Putamen (tissue), 1 donor: ENCODE measurements at regions not wholly inside any gene's neighbourhood (a gene's known extent, or its start where the extent isn't known, plus 50 kb on each side); places are given as distances from the start of the nearest gene placed in this dataset.
"Not testable (repeated sequence)": the region's sequence is repeated elsewhere in the genome, so short reads cannot be mapped to it uniquely, and the experiment has no call there.

Experiments
- DNase-seq: peaks from one replicate; pipeline ENCODE4 v3.0.0-alpha.2; 2016; ENCODE audit warnings: low spot score

DNA sequence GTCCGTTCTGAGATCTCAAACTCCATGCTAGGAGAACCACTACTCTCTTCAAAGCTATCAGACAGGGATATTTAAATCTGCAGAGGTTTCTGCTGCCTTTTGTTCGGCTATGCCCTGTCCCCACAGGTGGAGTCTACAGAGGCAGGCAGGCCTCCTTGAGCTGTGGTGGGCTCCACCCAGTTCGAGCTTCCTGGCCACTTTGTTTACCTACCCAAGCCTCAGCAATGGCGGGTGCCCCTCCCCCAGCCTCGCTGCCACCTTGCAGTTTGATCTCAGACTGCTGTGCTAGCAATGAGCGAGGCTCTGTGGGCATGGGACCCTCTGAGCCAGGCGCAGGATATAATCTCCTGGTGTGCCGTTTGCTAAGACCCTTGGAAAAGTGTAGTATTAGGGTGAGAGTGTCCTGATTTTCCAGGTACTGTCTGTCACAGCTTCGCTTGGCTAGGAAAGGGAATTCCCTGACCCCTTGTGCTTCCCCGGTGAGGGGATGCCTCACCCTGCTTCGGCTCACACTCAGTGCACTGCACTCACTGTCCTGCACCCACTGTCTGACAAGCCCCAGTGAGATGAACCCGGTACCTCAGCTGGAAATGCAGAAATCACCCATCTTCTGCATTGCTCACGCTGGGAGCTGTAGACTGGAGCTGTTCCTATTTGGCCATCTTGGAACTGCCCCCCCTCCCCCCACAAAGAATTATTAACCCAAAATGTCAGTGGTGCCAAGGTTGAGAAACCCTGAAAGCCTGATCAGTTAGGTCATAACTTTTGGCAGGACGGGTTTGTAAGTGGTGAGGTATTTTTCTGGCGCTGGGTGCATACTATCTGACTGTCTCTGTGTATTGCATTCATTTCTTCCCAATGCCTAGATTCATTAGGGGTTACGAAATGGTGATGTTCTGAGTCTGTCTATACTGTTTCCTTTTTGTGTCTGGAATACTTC, 181.4 kb downstream of the TEX29 start:
- DNase-seq, result not testable (repeated sequence)

DNA sequence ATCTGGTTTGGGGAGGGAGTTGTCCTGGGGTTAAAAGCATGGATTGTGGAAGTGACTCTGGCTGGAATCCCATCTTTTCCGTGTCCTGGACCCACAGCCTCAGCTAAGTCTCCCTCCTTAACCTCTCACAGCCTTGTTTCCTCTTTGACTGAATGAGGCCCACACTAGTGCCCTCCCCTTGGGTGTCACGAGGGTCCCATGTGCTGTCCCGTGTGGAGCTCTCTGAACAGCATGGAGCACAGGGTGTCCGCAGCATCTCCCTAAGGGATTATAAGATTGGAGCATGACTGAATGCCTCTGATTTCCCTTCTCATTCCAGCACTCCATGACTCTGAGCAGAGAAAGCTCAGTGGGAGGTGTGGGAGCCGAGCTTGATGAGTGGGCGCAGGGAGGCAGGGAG, 182.5 kb downstream of the TEX29 start:
- DNase-seq, result no peak

DNA sequence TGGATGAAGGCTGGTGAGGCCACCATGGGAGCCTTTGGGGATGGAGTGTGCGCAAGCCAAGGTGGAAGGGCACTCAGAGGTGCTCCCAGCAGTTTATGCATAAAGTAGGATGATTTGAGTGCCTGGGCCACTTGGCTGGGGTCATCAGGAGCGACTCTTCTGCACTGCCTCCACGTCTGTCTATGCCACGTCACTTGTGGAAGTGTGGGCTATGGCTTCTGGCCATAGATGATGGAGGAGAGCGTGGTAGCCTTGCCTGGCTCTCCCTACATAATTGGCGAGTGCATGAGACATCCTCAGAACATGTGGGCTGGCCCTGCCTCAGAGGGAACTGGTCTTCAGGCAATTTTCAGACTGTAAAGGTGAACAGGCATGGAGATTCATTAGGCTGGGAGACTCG, 182.9 kb downstream of the TEX29 start:
- DNase-seq, result no peak

DNA sequence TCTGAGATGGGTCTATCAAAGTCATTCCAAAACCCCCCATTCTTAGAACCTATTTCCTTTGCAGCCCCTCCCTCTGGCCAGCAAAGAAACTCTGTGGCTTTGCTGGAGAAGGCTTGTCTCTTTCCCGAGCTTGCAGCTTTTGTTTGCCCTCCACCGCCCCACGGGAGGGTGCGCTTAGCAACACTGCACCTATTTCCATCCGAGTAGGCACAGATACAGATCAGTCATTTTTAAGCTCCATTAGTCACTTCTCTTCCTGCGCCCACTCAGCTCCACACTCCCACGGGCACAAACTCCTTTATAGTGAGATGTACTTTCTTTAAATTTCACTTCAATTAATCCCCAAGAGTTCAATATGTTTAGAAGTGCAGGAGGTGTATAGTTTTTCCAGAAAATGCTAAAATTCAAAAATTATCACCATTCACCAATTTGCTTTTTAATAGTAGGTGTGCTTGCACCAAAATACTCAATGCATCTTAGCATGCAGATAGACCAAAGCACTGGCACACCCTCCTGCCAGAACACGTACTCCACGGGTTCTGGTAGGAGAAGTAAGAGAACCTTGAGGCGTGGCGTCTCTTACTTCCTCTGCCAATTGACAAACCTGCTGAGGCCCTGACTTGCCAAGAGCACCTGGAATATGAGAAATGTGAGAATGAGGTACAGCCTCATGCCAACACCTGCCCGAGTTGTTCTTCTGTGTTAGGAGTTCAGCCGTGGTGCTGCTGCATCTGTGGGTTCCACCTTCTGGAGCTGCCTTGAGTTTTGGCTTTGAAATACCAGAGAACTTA, 183.7 kb downstream of the TEX29 start:
- DNase-seq, result peak; percentile 84

DNA sequence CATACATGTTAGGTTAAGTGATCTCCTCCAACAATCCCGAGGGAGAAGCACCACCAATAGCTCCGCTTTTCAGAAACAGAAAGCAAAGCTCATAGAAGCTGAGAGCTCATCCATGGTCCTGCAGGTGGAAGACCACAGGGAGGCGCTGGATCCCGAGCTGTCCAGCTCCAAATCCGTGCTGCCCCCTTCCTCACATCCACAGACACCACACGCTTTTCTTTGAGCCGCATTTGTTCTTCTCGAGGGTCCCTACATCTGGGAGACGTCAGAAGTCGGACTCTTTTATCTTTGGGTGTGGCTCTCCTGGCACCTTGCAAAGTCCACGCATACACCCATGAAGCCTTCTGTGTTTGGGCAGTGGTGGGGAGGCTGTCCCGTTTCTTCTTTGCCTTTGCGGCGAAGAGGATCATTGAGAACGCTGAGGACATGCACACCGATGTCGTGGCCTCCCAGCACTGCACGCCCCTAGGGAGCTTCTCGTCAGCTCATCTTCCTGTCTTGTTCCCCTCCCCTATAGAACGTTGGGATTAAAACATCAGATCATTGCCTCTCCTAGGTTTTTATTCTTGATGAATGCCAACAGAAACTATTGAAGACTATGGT, 184.8 kb downstream of the TEX29 start:
- DNase-seq, result no peak

DNA sequence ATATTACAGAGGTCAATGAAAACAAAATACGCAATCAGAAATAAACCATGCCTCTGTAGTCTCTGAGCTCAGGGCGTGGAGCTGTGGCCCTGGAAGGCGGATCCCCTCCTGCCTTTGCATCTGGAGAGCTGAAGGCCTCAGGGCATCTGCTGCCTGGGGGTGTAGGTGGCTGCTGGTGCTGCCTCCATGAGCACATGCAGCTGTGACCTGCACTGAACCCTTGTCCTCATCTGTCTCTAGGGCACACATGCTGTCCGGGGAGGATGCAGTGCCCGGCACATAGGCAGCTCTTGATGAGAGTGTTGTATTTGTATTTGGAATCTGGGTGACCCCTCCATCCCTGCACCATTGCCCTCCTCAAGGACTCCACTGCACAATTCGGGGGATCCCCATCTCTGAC, 185.7 kb downstream of the TEX29 start:
- DNase-seq, result no peak

DNA sequence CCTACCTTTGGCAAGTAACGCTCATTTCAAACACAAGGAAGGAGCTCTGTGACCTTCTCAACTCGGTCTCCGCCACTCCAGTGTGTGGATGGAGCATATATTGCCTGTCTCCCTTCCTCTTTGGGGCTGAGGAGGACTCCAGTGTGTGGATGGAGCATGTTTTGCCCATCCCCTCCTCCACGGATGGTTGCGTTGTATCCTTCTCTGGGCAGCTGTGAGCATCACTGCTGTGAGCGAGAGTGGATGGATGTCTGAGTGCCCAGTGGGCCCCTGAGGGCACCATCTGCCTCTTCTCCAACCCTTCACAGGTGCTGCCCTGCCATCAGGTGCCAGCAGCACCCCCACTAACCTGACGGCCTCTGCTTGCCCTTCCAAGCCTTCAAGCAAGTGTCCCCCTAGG, 186.2 kb downstream of the TEX29 start:
- no peak for DNase-seq

DNA sequence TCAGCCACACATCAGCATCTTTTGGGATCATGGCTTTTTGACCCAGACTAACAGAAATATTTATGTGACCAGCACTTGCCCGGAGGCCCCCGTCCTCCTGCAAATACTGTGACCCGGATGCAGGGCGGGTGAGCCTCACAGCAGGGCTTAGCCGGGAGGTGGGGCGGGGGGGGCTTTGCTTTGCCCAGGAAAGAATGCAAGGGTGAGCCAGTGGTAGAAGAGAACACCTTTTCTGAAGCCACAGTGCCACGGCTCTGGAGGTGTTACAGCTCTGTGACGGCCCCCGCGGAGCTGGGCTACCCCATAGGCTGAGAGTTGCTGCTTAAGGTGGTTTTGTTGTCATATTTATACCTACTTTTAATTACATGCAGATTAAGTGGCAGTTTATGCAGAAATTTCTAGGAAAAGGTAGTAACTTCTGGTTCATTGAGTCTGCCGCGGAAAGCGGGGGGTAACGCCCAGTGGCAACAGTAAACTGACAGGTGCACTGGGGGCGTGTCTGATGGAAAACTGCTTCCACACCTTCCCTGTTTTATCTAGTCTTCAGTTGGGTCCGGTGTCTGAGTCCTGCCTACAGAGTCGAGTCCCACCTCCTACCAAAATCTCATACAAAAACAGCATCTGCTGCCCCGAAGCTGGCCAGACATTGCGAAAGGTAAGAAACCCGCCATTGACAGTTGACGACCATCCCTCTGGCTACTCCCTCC, 187.9 kb downstream of the TEX29 start:
- no peak for DNase-seq

DNA sequence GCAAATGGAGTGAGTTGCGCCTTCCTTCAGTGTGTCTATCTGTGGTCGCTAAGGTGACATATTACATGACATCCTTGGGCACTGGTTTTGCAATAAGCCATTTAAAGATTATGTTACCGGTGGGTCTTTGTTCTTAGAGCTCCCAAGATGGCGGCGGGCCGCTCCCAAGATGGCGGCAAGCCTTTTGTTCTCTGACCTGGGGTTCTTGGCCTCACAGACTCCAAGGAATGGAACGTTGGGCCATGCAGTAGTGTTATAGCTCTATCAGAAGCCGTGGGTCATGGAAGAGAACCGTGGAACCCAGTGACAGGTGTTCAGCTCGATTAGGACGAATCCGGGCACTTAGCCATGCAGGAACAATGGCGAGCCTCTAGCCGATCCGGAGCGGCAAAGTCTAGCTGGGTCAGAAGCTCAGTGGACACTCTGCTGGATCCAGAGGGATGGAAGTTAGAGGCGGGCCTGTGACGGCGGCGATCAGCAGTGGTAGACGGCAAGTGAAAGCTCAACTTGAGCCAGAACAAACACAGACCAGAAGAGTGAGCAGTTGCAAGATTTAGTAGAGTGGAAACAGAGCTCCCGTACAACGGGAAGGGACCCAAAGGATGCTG, 188.6 kb downstream of the TEX29 start:
- no peak for DNase-seq

DNA sequence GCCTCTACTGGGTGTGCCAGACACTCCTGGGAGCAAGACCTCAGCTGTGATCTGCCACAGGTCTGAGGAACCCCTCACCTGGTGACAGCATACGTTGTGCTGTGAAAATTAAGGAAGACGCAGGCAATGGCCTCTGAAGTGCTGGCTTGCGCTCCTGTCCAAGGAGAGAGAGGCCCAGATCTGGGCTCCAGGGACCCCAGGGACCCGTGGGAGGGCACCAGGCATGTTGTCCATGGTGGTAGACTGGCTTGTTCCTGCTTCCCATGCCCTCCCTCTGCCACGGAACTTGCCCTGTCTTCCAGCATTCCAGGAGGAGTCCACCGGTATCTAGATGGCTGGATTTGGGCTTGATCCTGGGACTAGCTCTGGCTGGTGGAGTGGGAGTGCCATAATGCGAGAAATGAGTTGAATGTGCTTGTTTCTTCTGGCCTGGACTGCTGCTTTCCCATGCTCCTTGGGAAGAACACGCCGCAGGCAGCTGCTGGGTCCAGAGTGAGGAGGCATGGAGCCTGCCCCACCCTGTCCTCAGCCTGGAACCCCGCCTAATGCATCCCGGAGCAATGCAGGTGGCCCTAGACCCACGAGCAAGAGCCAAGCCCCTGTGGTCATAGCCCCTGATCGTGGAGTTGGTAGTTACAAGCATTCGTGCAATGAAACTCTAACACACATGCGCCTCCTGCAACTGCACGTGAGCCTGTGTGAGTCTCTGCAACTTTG, 190.2 kb downstream of the TEX29 start:
- DNase-seq, result no peak

DNA sequence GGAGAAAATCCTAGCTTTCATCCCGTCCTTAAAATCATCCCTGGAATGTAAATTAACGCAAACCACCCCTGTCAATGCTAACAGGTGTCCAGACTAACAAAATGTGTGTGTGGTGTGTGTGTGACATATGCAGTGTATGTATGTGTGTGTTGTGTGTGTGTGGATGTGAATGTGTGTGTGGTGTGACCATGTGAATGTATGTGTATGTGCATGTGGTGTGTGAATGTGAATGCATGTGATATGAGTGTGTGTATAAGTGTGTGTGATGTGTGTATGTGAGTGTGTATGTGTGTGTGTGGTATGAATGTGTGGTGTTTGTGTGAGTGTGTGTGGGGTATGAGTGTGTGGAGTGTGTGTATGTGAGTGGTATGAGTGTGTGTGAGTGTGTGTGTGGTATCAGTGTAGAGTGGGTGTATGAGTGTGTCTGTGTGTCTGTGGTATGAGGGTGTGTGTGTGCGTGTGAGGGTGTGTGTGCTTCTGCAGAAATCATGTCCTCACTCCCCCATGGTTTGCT, 190.8 kb downstream of the TEX29 start:
- DNase-seq, result no peak

DNA sequence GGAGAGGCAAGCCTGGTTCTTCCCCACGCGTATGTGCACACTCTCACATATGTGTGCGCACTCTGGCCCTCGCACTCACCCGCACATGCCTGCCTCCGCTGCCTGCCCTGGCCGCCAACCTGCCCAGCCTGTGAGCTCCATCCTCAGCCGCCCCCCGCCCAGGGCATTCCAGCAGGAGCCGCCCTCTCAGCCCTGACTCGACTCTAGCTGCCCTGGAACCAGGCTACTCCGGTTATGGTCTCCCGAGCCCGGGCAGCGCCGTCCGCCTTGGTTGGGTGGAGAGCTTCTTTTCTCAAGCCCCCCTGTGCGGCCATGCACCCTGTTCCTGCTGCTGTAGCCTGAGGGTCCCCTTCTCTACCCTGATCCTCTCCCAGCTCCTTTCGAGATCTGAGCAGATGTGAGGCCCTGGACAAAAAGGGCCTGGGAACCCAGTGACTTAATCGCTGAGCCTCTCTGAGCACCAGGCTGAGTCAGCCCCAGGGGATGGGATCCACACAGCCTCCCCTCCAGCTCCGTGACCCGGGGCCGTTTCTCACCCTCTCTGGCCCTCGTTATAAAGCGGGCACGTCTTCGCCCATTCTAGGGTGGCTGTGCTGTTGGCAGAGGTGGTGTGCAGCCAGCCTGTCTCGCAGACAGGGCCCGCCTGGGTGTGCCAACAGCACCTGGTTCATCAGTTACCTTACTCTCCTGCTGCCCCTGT, 191.5 kb downstream of the TEX29 start:
- no peak for DNase-seq

DNA sequence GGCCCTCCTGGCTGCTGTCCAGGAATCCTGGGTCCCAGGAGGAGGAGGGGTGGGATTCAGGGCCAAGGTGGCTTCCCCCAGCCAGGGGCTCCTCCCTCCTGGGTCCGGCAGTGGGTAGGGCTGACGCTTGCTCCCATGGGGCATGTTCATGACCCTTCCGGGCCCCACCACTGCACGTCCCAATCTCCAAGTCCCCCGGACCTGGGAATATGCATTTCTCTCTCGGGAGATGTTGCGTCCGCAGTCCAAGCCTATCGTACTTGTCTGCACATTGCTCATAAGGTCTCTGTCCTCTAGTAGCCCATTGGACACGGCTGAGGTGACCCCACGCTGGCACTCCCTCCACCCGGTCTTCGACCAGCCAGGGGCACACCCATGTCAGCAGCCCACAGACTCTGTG, 192.3 kb downstream of the TEX29 start:
- no peak for DNase-seq

DNA sequence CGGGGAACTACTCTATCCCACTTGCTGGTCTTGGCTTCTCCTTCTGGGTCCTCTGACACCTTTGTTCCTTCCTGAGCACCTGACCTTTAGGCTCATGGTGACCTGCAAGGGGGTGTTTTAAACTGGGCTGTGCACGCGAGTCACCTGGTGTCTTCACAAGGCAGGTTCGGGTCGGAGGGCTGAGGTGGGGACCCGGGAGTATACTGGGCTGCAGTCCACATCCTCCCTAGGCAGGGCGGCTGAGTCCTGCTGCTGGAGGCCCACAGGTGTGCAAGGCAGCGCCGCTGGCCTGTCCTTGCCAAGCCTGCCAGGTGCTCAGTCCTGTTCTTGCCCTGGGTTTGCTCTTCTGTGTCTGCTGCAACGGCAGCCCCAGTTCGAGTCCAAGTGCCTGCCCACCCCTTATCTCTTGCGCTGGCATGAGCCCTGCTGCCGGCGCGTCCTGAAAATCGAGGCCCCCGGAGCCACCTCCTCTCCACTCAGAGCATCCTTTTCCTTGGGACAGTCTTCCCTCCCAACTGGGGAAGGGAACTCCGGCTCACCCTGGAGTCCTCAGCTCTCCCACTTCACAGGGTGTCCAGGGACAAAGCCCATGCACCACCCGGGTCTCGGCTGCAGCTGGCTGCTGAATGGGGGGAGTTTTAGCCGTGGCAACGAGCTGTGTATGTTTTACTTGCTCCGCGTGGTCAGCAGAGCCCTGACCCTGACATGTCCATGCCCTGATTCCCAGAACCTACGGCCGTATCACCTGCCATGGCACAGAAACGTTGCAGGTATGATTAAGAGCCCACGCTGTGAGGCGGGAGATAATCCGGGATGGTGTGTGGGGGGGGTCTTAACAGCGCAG, 193.5 kb downstream of the TEX29 start:
- no peak for DNase-seq

DNA sequence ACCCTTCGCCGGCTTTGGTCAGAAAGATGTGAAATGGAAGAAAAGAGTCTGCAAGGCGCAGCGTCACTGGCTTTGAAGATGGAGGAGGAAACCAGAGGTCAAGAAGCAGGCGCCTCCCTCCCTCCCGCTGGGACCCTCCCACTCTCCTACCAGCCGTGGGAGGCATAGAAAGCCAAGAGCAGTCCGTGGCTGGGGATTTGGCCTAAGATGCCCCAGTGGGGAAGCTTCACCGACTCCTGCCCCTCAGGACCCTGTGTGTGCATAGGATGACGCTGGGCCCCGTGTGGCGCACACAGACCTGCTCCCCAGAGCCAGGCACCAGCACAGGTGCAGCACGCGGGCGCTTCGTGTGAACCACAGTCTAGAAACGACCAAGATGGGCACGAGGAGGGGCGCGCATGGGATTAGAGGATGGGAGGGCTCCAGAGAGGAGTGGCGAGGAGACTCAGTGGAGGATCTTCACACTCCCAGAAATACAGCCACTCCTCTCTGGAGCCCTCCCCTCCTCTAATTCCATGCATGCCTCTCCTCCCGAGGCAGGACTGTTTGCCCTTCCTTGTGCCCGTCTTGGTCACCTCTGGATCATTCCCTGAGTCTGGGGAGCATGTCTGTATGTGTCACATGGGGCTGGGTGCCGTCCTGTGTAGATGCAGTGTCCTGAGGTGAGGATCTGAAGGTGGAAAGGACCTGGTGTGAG, 194.3 kb downstream of the TEX29 start:
- no peak for DNase-seq

DNA sequence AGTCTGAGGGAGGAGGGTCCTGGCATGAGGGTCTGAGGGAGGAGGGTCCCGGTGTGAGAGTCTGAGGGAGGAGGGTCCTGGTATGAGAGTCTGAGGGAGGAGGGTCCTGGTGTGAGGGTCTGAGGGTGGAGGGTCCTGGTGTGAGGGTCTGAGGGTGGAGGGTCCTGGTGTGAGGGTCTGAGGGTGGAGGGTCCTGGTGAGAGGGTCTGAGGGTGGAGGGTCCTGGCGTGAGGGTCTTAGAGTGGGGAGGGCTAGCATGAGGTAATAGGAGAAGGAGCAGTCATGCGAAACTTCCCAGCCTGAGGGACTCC, 194.8 kb downstream of the TEX29 start:
- no peak for DNase-seq

DNA sequence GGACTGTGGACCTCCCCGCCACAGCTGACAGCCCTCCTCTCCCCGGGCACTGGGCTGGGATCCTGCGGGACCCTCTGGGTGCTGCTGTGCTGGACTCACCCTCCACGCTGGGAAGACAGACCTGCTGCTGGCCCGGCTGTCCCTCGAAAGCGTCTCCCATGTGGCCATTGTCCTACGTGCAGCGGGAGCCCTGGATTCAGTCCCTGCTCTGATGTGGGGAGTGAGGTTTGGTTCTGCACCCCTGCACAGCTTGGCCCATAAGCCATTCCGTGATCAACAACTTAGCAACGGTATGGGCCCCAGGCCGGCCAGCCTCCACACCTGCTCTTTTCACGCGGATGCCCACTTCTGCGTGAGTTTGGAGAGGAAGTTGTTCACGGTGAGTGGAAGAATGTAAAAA, 195.2 kb downstream of the TEX29 start:
- DNase-seq, result no peak

DNA sequence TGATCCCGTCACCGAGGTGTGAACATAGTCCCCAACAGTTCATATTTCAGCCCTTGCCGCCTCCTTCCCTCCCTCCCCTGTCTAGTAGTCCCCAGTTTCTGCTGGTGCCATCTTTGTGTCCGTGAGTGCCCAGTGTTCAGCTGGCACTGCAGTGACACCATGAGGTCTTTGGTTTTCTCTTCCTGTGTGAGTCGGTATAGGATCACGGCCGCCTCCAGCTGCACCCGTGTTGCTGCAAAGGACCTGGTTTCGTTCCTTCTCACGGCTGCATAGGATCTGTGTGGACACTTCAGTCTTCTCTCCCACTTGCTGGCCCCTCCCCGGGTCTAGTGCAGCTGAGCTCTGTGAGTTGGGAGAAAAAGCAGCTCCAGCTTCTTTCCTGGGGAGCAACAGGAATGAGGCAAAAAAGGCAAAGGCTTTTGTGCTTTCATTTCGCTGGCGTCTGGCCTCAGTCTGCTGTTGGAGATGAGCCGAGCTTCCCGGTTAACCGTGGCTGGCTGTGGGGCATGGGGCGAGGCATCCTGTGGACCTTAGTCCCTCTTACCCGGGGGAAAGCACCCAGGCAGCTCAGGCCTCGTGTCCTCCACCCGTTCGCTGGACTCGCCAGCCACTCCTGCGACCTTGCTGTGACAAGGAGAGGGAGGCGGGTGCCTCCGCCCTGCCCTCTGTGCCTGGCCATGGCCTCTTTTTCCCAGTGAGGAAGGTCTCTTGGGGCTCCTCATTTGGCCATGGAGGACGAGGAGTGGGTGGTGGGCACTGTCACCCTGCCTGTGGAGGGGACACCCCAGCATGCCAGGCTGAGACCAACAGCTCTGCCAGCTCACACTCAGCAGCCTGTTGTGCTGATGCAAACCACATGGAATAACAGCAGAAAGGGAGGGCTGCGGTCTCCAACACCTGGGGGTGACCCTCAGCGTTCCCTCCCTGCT, 196.5 kb downstream of the TEX29 start:
- no peak for DNase-seq
